ENCODE measurements at regions not wholly inside any gene's neighbourhood (a gene's known extent, or its start where the extent isn't known, plus 50 kb on each side); places are given as distances from the start of the nearest gene placed in this dataset.

DNA sequence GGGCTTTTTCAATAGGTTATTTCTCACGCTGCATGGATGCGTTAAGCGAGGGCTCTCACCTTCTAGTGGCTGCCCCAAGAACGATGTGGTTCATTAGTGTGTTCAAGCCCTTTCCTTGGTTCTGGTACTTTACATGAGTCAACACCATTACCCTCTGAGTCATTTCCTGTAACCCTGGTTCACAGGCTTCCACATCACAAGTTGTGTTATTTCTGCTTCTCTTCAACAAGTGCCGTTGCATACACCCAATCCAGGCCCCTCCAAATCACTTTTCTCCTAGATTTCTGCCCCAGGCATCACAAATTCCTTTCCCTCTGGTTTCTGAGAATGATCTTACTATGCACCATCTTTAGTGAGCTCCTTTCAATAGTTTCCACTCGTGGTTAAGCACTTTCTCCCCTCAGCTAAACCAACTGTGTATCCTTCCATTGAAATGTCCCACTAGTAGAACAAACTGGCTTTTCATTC, 69.5 kb upstream of the RAD23B start:
- BruUV-seq (replicated peaks), result no TSS peak
- intact Hi-C loops (cut with micrococcal nuclease), result no loop called here

GRCh38 chr9:107214381-107214780, 68.7 kb upstream of the RAD23B start:
- Mint-ChIP-seq H3K9me3 (ENCODE audit: unreplicated experiment) (no peaks in the 10 kb centered on the region), H3K4me3 (ENCODE audit: unreplicated experiment) (no peak overlapping the region), H3K4me1 (ENCODE audit: insufficient read depth, unreplicated experiment) (peaks cover 19% of the 10 kb centered on the region), H3K27ac (ENCODE audit: low read depth, unreplicated experiment) (no peak overlapping the region), H3K36me3 (ENCODE audit: insufficient read depth, unreplicated experiment) (no peaks in the 10 kb centered on the region), H3K27me3 (ENCODE audit: insufficient read depth, unreplicated experiment) (no peaks in the 10 kb centered on the region)
- CTCF ChIA-PET, result no interaction called here
- intact Hi-C loops (cut with micrococcal nuclease), result no loop called here
- no TSS peak for BruUV-seq (replicated peaks)
- no peak for TF ChIP-seq CTCF (IDR thresholded peaks at IDR 0.05; ENCODE audit: unreplicated experiment)
- POLR2A ChIA-PET, result no interaction called here
- no peak for DNase-seq (ENCODE audit: unreplicated experiment)

More for the DNA sequence above, 69.5 kb upstream of the RAD23B start:
- POLR2A ChIA-PET, result interaction anchor here (0.6 to 0.7 kb wide), 3 partner anchors 34 to 1355 kb away, joined by 3 to 4 read pairs (median 3); no protein-coding TSS in a partner anchor
- Mint-ChIP-seq H3K4me1 (ENCODE audit: insufficient read depth, unreplicated experiment) (peaks cover 19% of the 10 kb centered on the region), H3K36me3 (ENCODE audit: insufficient read depth, unreplicated experiment) (no peaks in the 10 kb centered on the region), H3K27ac (ENCODE audit: low read depth, unreplicated experiment) (peak overlapping the region; percentile 50), H3K4me3 (ENCODE audit: unreplicated experiment) (peak overlapping the region; percentile 26), H3K9me3 (ENCODE audit: unreplicated experiment) (no peaks in the 10 kb centered on the region), H3K27me3 (ENCODE audit: insufficient read depth, unreplicated experiment) (no peaks in the 10 kb centered on the region)
- peak; percentile 95 for DNase-seq (ENCODE audit: unreplicated experiment)
- no peak for TF ChIP-seq CTCF (IDR thresholded peaks at IDR 0.05; ENCODE audit: unreplicated experiment)
- CTCF ChIA-PET, result interaction anchor here (0.6 kb wide), 2 partner anchors 75 to 1204 kb away, joined by 3 to 4 read pairs; no protein-coding TSS in a partner anchor

GRCh38 chr9:107214915-107215314, 68.2 kb upstream of the RAD23B start:
- no peak for DNase-seq (ENCODE audit: unreplicated experiment)
- Mint-ChIP-seq H3K4me1 (ENCODE audit: insufficient read depth, unreplicated experiment) (peaks cover 19% of the 10 kb centered on the region), H3K27ac (ENCODE audit: low read depth, unreplicated experiment) (no peak overlapping the region), H3K36me3 (ENCODE audit: insufficient read depth, unreplicated experiment) (no peaks in the 10 kb centered on the region), H3K4me3 (ENCODE audit: unreplicated experiment) (no peak overlapping the region), H3K27me3 (ENCODE audit: insufficient read depth, unreplicated experiment) (no peaks in the 10 kb centered on the region), H3K9me3 (ENCODE audit: unreplicated experiment) (no peaks in the 10 kb centered on the region)
- POLR2A ChIA-PET, result no interaction called here
- intact Hi-C loops (cut with micrococcal nuclease), result no loop called here
- no TSS peak for BruUV-seq (replicated peaks)
- CTCF ChIA-PET, result interaction anchor here (1.0 kb wide), 1 partner anchor 24 kb away, joined by 3 read pairs; no protein-coding TSS in a partner anchor
- TF ChIP-seq CTCF (IDR thresholded peaks at IDR 0.05; ENCODE audit: unreplicated experiment), result no peak

DNA sequence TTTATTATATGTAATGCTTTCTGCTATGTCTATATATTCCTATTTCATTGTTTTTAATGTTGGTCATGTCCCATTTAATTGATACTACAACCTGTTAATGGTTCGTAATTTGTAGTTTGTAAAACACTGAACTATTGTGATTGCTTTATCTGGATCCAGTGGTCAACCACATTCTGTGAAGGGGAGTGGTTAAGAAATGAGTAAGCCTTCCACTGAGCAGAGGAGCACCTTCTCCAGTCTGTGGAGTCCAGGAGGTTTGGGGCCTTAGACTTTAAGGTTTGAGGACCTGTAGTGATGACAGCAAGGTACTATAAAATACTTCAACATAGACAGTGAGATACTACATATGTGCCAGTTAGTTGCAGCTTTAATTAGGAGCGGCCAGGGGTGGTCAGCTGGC, 67.7 kb upstream of the RAD23B start:
- intact Hi-C loops (cut with micrococcal nuclease), result no loop called here

More for the DNA sequence above, 67.7 kb upstream of the RAD23B start:
- no peak for TF ChIP-seq CTCF (IDR thresholded peaks at IDR 0.05; ENCODE audit: unreplicated experiment)
- CTCF ChIA-PET, result interaction anchor here (1.0 kb wide), 1 partner anchor 24 kb away, joined by 3 read pairs; no protein-coding TSS in a partner anchor
- peak; percentile 23 for DNase-seq (ENCODE audit: unreplicated experiment)
- POLR2A ChIA-PET, result no interaction called here
- H3K9me3 Mint-ChIP-seq (ENCODE audit: unreplicated experiment), result no peaks in the 10 kb centered on the region
- H3K36me3 Mint-ChIP-seq (ENCODE audit: insufficient read depth, unreplicated experiment), result no peaks in the 10 kb centered on the region
- H3K4me3 Mint-ChIP-seq (ENCODE audit: unreplicated experiment), result no peak overlapping the region
- H3K4me1 Mint-ChIP-seq (ENCODE audit: insufficient read depth, unreplicated experiment), result peaks cover 19% of the 10 kb centered on the region
- H3K27me3 Mint-ChIP-seq (ENCODE audit: insufficient read depth, unreplicated experiment), result no peaks in the 10 kb centered on the region
- H3K27ac Mint-ChIP-seq (ENCODE audit: low read depth, unreplicated experiment), result no peak overlapping the region
- BruUV-seq (replicated peaks), result no TSS peak
